H1 (cell line): ENCODE measurements at regions not wholly inside any gene's neighbourhood (a gene's known extent, or its start where the extent isn't known, plus 50 kb on each side); places are given as distances from the start of the nearest gene placed in this dataset.

ENCODE experiments used
- CHD7 ChIP-seq: fragments of 300-600 bp; sonication (generic); IDR thresholded peaks from 2 replicates; pipeline ENCODE4 v1.7.1; 2012; ENCODE audit warnings: low read length, moderate library complexity, mild to moderate bottlenecking, inconsistent platforms; ENCODE audit not compliant: insufficient replicate concordance
- CTBP2 ChIP-seq: IDR thresholded peaks from 2 replicates; pipeline ENCODE4 v1.7.0; 2011; ENCODE audit warnings: borderline replicate concordance, mild to moderate bottlenecking, moderate library complexity, mixed read lengths, low read length; ENCODE audit not compliant: insufficient read depth, insufficient read length
- HDAC6 ChIP-seq: IDR thresholded peaks from one replicate; pipeline ENCODE4 v1.7.1; 2012; ENCODE audit warnings: low read depth, mild to moderate bottlenecking, inconsistent platforms, low read length, moderate library complexity
- JUN ChIP-seq: IDR thresholded peaks from 2 replicates; pipeline ENCODE4 v1.6.1; 2011; ENCODE audit warnings: low read depth, mild to moderate bottlenecking, improper control_type of control experiment, low read length
- MAX ChIP-seq: IDR thresholded peaks from 2 replicates; pipeline ENCODE4 v1.6.1; 2012; ENCODE audit warnings: inconsistent platforms
- SUZ12 ChIP-seq: fragments of 200-600 bp; sonication (generic); IDR thresholded peaks from 2 replicates; pipeline ENCODE4 v1.6.1; 2012; ENCODE audit warnings: mild to moderate bottlenecking, inconsistent platforms, low read length, moderate library complexity, mixed read lengths
- YY1 ChIP-seq: IDR thresholded peaks from 2 replicates; pipeline ENCODE4 v1.6.1; 2011; ENCODE audit warnings: low read depth, mild to moderate bottlenecking, low read length
- ZNF274 ChIP-seq: IDR thresholded peaks from 2 replicates; pipeline ENCODE4 v1.7.0; 2012; ENCODE audit warnings: low read length, borderline replicate concordance; ENCODE audit errors: extremely low read depth

GRCh38 chr13:34013061-34013460 is 195.1 kb downstream of the RFC3 start (continued):
- TF ChIP-seq CHD7 (no peak), HDAC6 (no peak), YY1 (no peak), MAX (no peak), SUZ12 (no peak), CTBP2 (no peak), JUN (no peak), ZNF274 (no peak)
